ENCODE measurements at regions not wholly inside any gene's neighbourhood (a gene's known extent, or its start where the extent isn't known, plus 50 kb on each side); places are given as distances from the start of the nearest gene placed in this dataset.
"Not testable (repeated sequence)": the region's sequence is repeated elsewhere in the genome, so short reads cannot be mapped to it uniquely, and the experiment has no call there.

DNA sequence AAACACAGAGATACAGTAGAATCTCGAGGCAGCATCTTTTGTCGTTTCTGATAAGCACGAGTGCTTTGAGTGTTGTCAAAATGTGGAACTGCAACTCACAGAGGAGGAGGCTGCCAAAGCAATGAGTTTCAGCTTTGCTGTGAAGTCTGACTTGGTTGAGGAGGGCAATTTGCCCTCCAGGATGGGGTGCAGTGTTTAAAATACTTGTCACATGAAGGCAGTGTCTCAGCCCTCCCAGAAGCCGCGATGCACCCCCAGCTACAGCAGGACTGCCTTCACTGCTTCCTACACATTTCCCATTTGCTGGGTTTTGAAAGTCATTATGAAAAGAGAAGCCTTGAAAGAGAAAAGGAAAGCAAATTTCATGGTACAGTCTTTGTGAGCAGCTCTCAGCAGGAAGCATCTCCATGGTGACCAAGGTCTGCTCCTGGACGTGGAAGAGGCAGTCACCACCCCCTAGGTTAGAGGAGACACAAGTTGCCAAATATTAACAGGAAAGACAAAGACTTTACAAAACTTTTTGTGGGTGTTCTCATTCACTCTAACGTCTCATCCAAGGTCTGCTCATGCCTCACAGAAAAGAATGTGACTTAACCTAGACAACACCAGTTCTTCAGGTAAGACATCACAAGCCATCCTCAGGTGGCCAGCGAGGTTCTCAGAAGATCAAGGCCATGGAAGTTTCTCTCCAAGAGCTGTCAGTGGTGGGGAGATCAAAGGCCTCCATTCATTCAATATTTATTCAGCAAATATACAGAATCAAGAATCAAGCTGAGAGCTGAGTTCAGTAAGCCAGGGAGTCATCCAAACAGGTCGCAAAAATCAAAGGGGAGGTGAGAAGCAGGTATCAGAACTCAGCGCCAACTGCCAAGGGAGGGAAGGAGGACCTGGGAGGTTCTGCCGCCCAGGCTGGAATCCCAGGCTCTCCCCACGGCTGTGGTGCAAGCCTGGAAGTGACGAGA lies 476.0 kb downstream of the EIPR1 start:
- no peak for DNase-seq (ENCODE audit: low read depth in 2 of 2, low spot score in 1 of 2)

DNA sequence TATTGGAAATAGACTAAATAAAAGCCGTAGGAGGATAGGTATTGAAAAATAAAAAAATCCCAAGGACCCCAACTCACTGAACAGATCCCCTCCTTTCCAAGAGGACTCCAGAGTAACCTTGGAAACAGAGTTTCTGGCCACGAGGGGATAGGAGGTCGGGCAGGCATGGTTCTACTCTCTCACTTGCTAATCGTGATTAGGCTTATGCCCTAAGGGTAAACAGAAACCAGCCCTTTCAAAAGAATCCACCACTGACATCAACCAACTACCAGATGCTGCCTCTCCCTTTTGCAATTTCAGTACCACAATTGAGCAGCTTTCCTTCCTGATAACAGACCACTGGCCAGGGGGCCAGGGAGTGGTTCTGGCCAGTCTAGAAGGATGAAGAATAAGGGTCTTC lies 477.8 kb downstream of the EIPR1 start:
- no peak for DNase-seq (ENCODE audit: low read depth in 2 of 2, low spot score in 1 of 2)

GRCh38 chr2:2898744-2899143 lies 478.9 kb downstream of the EIPR1 start:
- DNase-seq (ENCODE audit: low read depth in 2 of 2, low spot score in 1 of 2) = no peak

DNA sequence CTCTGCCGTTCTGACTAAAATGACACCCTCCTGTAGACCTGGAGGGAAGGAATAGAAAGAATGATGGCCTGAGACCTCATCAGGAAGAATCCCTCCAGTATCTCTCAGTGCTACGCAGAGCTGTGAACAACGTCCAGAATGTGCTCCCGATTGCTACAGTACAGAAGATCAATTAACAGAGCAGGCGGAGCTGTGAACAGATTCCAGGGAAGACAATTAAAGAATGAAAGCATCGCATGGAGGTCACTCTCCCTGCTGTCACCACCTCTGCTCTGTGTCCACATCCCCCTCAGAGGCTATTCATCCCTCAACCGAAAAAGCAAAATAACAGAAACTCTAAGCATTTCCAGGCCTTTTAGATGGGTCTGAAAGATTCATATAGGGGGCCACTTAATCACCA lies 481.0 kb downstream of the EIPR1 start:
- DNase-seq (ENCODE audit: low read depth in 2 of 2, low spot score in 1 of 2) = no peak

- no peak for DNase-seq (ENCODE audit: low read depth in 2 of 2, low spot score in 1 of 2)
Measured at GRCh38 chr2:2896011-2896410, 481.6 kb downstream of the EIPR1 start.

GRCh38 chr2:2894011-2894410 lies 483.6 kb downstream of the EIPR1 start:
- DNase-seq (ENCODE audit: low read depth in 2 of 2, low spot score in 1 of 2) = not testable (repeated sequence)

- DNase-seq (ENCODE audit: low read depth in 2 of 2, low spot score in 1 of 2) = no peak
Measured at GRCh38 chr2:2892892-2893291, 484.7 kb downstream of the EIPR1 start.

DNA sequence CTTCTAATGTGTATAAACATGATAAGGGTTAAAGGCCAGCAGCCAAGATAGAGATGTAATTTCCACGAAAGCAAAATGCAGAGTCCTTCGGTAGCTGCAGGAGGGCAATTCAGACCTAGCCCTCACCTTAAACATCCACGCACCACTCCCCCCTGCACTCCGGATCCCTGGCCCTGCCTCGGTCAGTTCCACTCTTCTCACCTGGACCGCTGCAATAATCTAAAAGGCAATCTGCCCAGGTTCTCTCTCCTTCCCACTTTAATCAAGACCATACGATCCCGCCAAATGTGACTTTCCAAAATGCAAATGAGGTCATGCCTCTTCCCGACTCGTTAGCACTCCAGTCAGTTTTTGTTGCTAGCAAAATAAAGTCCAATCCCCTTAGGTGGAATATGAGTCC lies 485.2 kb downstream of the EIPR1 start:
- no peak for DNase-seq (ENCODE audit: low read depth in 2 of 2, low spot score in 1 of 2)

- no peak for DNase-seq (ENCODE audit: low read depth in 2 of 2, low spot score in 1 of 2)
Measured at GRCh38 chr2:2890901-2891300, 486.7 kb downstream of the EIPR1 start.

DNA sequence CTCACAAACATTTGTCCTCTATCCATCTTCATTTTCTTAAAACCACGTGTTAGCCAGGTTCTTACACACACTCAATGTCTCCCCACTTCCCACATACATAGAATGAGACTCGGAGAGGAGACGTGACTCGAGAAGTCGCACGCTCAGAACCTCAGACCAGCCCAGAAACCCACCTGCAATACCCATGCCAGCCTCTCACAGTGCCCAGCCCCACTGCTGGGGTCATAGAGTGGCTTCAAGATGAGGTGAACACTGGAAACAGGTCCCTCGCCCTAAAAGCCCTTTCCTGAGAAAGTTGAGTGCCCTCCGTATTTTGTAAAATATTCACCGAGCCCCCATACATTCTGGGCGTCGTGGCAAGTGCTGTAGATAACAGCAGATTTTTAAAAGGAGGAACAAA lies 487.4 kb downstream of the EIPR1 start:
- DNase-seq (ENCODE audit: low read depth in 2 of 2, low spot score in 1 of 2) = no peak

- no peak for DNase-seq (ENCODE audit: low read depth in 2 of 2, low spot score in 1 of 2)
Measured at GRCh38 chr2:2889646-2890045, 488.0 kb downstream of the EIPR1 start.

- DNase-seq (ENCODE audit: low read depth in 2 of 2, low spot score in 1 of 2) = no peak
Measured at GRCh38 chr2:2889141-2889540, 488.5 kb downstream of the EIPR1 start.

GRCh38 chr2:2887772-2888387 lies 489.7 kb downstream of the EIPR1 start:
- no peak for DNase-seq (ENCODE audit: low read depth in 2 of 2, low spot score in 1 of 2)

- no peak for DNase-seq (ENCODE audit: low read depth in 2 of 2, low spot score in 1 of 2)
Measured at GRCh38 chr2:2886922-2887321, 490.7 kb downstream of the EIPR1 start.

DNA sequence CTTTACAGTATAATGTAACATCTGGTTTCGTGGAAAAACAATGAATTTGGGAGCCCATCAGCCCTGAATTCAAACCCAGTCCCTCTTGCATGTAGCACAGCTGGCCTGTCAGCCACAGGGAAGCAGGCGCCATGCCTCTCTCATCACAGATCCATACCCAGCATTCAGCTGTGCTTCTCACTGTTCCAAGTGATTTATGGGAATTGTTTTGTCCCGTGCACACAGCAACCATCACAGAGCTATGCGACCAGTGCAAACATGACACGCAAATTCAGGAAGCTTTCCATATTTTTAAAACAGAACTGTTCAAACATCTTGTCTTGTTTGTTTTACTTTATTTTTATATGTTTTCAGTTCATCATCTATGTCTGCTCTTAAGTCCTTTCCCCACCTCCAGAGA lies 496.1 kb downstream of the EIPR1 start:
- no peak for DNase-seq (ENCODE audit: low read depth in 2 of 2, low spot score in 1 of 2)

- no peak for DNase-seq (ENCODE audit: low read depth in 2 of 2, low spot score in 1 of 2)
Measured at GRCh38 chr2:2880938-2881337, 496.7 kb downstream of the EIPR1 start.

- no peak for DNase-seq (ENCODE audit: low read depth in 2 of 2, low spot score in 1 of 2)
Measured at GRCh38 chr2:2879781-2880180, 497.8 kb downstream of the EIPR1 start.

DNA sequence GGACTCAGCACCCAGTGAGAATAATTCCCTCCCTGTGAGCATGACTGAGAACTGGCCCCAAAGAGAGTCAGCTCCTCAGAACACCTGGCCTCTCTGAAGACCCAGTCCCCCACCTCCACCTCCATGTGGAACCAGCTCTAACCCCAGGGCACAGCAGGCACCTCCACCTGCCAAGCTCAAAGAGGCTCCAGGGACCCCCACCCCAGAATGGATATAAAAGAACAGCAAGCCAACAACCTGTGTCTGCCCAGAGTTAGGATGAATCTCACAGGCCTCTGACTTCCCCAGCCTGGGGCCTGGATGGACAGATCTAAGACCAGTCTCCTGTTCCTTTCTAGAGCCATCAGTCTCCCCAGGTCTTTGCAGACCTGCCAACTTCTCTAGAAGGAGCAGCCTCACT lies 498.5 kb downstream of the EIPR1 start:
- no peak for DNase-seq (ENCODE audit: low read depth in 2 of 2, low spot score in 1 of 2)

GRCh38 chr2:2877427-2877826 lies 500.2 kb downstream of the EIPR1 start:
- no peak for DNase-seq (ENCODE audit: low read depth in 2 of 2, low spot score in 1 of 2)

GRCh38 chr2:2876331-2877221 lies 501.0 kb downstream of the EIPR1 start:
- DNase-seq (ENCODE audit: low read depth in 2 of 2, low spot score in 1 of 2) = no peak

DNA sequence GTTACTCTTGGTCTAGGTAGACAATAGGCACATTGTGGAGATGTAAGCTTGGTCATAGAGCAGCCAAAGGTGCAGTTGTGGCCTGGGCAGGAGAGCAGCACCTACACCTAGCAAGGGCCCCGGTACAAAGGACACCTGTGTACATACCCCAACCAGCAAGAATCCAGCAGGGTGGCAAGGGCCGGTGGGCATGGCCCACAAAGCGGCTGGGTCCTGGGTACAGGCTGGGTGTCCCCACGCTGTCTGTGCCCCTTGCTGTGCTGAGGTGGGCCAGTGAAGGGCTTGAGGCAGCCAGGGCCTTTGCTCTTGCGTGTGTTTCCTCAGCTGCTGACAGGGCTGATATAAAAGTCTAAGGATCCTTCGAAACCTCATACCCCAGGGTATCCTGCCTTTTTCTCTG lies 501.8 kb downstream of the EIPR1 start:
- no peak for DNase-seq (ENCODE audit: low read depth in 2 of 2, low spot score in 1 of 2)

GRCh38 chr2:2875296-2875695 lies 502.3 kb downstream of the EIPR1 start:
- no peak for DNase-seq (ENCODE audit: low read depth in 2 of 2, low spot score in 1 of 2)

Measured in stimulated activated CD8-positive, alpha-beta memory T cell treated with anti-CD3 and anti-CD28 coated beads, Interleukin-4, amount 100 ng/mL, for 4 hours (primary cell).